ENCODE measurements at regions not wholly inside any gene's neighbourhood (a gene's known extent, or its start where the extent isn't known, plus 50 kb on each side); places are given as distances from the start of the nearest gene placed in this dataset.

DNA sequence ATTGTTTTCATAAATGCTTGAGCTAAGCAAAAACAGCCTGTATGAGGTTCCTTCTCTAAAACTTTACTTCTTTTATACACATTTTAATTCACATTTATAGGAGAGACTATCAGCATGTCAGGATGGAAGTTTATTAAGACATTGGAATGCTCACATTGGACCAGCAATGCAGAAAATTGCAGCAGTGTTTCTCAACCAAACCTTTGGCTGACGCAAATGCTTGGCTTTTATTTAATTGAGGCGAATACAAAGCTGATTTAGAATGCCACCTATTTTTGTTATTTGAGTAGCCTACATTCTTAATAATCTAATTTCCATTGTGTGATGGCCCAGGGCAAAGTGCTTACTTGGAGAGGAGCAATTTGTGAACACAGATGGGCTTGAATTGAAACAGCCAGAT lies 283.2 kb downstream of the ARL4A start:
- no peak overlapping the region for H3K27ac ChIP-seq

DNA sequence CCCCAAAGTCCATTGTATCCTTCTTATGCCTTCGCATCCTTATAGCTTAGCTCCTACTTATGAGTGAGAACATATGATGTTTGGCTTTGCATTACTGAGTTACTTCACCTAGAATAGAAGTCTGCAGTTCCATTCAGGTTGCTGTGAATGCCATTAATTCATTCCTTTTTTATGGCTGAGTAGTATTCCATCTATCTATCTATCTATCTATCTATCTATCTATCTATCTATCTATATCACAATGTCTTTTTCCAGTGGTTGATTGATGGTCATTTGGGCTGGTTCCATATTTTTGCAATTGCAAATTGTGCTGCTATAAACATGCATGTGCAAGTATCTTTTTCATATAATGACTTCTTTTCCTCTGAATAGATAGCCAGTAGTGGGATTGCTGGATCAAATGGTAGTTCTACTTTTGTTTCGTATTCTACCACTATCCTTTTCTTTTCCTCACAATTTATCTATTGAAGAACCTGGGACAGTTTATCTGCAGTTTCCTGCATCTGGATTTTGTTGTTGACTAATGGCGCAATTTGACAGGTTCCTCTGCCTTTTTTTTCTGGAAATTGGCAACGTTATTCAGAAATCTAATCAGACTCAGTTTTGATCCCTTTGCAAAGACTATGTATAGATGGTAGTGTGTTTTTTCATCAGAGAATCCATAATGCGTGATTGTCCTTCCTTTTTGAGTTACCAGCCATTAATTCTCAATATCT lies 287.2 kb downstream of the ARL4A start:
- TF ChIP-seq CTCF (IDR thresholded peaks at IDR 0.05) (no peak), POLR2A (IDR thresholded peaks at IDR 0.05) (no peak), EP300 (IDR thresholded peaks at IDR 0.05) (no peak), POLR2AphosphoS5 (IDR thresholded peaks at IDR 0.05) (no peak)
- H3K9me3 ChIP-seq = no peaks in the 10 kb centered on the region
- no peaks in the 10 kb centered on the region for H3K4me1 ChIP-seq
- H3K36me3 ChIP-seq = no peaks in the 10 kb centered on the region
- no peak overlapping the region for H3K4me3 ChIP-seq
- no peak overlapping the region for H3K27ac ChIP-seq
- no peak for DNase-seq (ENCODE audit: low spot score in 2 of 2)
- WGBS = 82% methylated on average over 5 of the region's 5 CpGs
- no peaks in the 10 kb centered on the region for H3K27me3 ChIP-seq

More for the DNA sequence above, 283.2 kb downstream of the ARL4A start:
- Histone ChIP-seq H3K9me3 (no peaks in the 10 kb centered on the region), H3K4me3 (no peak overlapping the region), H3K36me3 (no peaks in the 10 kb centered on the region), H3K4me1 (peaks cover 6% of the 10 kb centered on the region), H3K27me3 (no peaks in the 10 kb centered on the region)
- 71% methylated on average over 2 of the region's 2 CpGs for WGBS
- TF ChIP-seq POLR2AphosphoS5 (IDR thresholded peaks at IDR 0.05) = no peak
- TF ChIP-seq CTCF (IDR thresholded peaks at IDR 0.05) = no peak
- TF ChIP-seq EP300 (IDR thresholded peaks at IDR 0.05) = no peak
- TF ChIP-seq POLR2A (IDR thresholded peaks at IDR 0.05) = no peak
- DNase-seq (ENCODE audit: low spot score in 2 of 2) = no peak

- DNase-seq (ENCODE audit: low spot score in 2 of 2) = no peak
- no peak overlapping the region for H3K4me3 ChIP-seq
- H3K27me3 ChIP-seq = no peaks in the 10 kb centered on the region
- no peaks in the 10 kb centered on the region for H3K36me3 ChIP-seq
- no peak overlapping the region for H3K27ac ChIP-seq
- TF ChIP-seq EP300 (IDR thresholded peaks at IDR 0.05) (no peak), POLR2AphosphoS5 (IDR thresholded peaks at IDR 0.05) (no peak)
- no peaks in the 10 kb centered on the region for H3K9me3 ChIP-seq
- H3K4me1 ChIP-seq = no peaks in the 10 kb centered on the region
Observed at GRCh38 chr7:12975412-12975811, 288.0 kb downstream of the ARL4A start.

- no peaks in the 10 kb centered on the region for H3K27me3 ChIP-seq
- TF ChIP-seq EP300 (IDR thresholded peaks at IDR 0.05) (no peak), POLR2AphosphoS5 (IDR thresholded peaks at IDR 0.05) (no peak), POLR2A (IDR thresholded peaks at IDR 0.05) (no peak), CTCF (IDR thresholded peaks at IDR 0.05) (no peak)
- DNase-seq (ENCODE audit: low spot score in 2 of 2) = no peak
- no peaks in the 10 kb centered on the region for H3K9me3 ChIP-seq
- no peak overlapping the region for H3K27ac ChIP-seq
- H3K36me3 ChIP-seq = no peaks in the 10 kb centered on the region
- H3K4me3 ChIP-seq = no peak overlapping the region
- 68% methylated on average over 3 of the region's 3 CpGs for WGBS
- no peaks in the 10 kb centered on the region for H3K4me1 ChIP-seq
Observed at GRCh38 chr7:12979181-12979580, 291.7 kb downstream of the ARL4A start.

GRCh38 chr7:12982178-12982577 lies 294.7 kb downstream of the ARL4A start:
- no peak for TF ChIP-seq POLR2A (IDR thresholded peaks at IDR 0.05)
- no peak for TF ChIP-seq EP300 (IDR thresholded peaks at IDR 0.05)
- TF ChIP-seq POLR2AphosphoS5 (IDR thresholded peaks at IDR 0.05) = no peak
- no peak for TF ChIP-seq CTCF (IDR thresholded peaks at IDR 0.05)
- no peak for DNase-seq (ENCODE audit: low spot score in 2 of 2)
- WGBS = 90% methylated on average over 1 of the region's 1 CpG
- Histone ChIP-seq H3K27ac (no peak overlapping the region), H3K27me3 (no peaks in the 10 kb centered on the region), H3K4me3 (no peak overlapping the region), H3K9me3 (no peaks in the 10 kb centered on the region), H3K36me3 (no peaks in the 10 kb centered on the region), H3K4me1 (no peaks in the 10 kb centered on the region)

- DNase-seq (ENCODE audit: low spot score in 2 of 2) = no peak
- Histone ChIP-seq H3K9me3 (no peaks in the 10 kb centered on the region), H3K4me1 (no peaks in the 10 kb centered on the region), H3K27ac (no peak overlapping the region), H3K4me3 (no peak overlapping the region), H3K36me3 (no peaks in the 10 kb centered on the region), H3K27me3 (no peaks in the 10 kb centered on the region)
- TF ChIP-seq POLR2AphosphoS5 (IDR thresholded peaks at IDR 0.05) (no peak), POLR2A (IDR thresholded peaks at IDR 0.05) (no peak), EP300 (IDR thresholded peaks at IDR 0.05) (no peak), CTCF (IDR thresholded peaks at IDR 0.05) (no peak)
- WGBS = 90% methylated on average over 4 of the region's 4 CpGs
Observed at GRCh38 chr7:12984117-12984516, 296.7 kb downstream of the ARL4A start.

Measured in suprapubic skin (tissue), 4 donors.